ENCODE measurements at regions not wholly inside any gene's neighbourhood (a gene's known extent, or its start where the extent isn't known, plus 50 kb on each side); places are given as distances from the start of the nearest gene placed in this dataset.

- H3K9ac ChIP-seq (ENCODE audit: control insufficient read depth, extremely low read depth, insufficient read depth, low read length), result no peak overlapping the region
- no peak for FAIRE-seq
- H3K4me2 ChIP-seq (ENCODE audit: control insufficient read depth, extremely low read depth, insufficient read depth, low read depth, low read length), result no peak overlapping the region
- H3K9me1 ChIP-seq (ENCODE audit: control insufficient read depth, extremely low read depth, insufficient read depth, low read length), result no peaks in the 10 kb centered on the region
- H3K27ac ChIP-seq (ENCODE audit: control insufficient read depth, insufficient read depth, low read length), result no peak overlapping the region
- no peaks in the 10 kb centered on the region for H4K20me1 ChIP-seq (ENCODE audit: control insufficient read depth, extremely low read depth, insufficient read depth, low read length)
- dilution Hi-C loops (cut with MboI; ENCODE audit: extremely low pct_ligation_motif_present, low sequenced_read_pairs), result no loop called here
- no peak for TF ChIP-seq EZH2 (IDR thresholded peaks at IDR 0.05; ENCODE audit: low read length)
- TF ChIP-seq, protein P1, sequence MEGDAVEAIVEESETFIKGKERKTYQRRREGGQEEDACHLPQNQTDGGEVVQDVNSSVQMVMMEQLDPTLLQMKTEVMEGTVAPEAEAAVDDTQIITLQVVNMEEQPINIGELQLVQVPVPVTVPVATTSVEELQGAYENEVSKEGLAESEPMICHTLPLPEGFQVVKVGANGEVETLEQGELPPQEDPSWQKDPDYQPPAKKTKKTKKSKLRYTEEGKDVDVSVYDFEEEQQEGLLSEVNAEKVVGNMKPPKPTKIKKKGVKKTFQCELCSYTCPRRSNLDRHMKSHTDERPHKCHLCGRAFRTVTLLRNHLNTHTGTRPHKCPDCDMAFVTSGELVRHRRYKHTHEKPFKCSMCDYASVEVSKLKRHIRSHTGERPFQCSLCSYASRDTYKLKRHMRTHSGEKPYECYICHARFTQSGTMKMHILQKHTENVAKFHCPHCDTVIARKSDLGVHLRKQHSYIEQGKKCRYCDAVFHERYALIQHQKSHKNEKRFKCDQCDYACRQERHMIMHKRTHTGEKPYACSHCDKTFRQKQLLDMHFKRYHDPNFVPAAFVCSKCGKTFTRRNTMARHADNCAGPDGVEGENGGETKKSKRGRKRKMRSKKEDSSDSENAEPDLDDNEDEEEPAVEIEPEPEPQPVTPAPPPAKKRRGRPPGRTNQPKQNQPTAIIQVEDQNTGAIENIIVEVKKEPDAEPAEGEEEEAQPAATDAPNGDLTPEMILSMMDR (optimal IDR thresholded peaks at IDR 0.05 in 1 of 3, IDR thresholded peaks at IDR 0.05 in 1 of 3, conservative IDR thresholded peaks at IDR 0.05 in 1 of 3; ENCODE audit: extremely low read depth in 1 of 3, insufficient read depth in 2 of 3, low read length in 3 of 3), result no peak
- H3K4me3 ChIP-seq (ENCODE audit: control insufficient read depth in 2 of 3, extremely low read depth in 1 of 3, insufficient read depth in 2 of 3, low read depth in 1 of 3, low read length in 3 of 3), result no peak overlapping the region
- no peak overlapping the region for H2AFZ ChIP-seq (ENCODE audit: control insufficient read depth, low read length)
- H3K27me3 ChIP-seq (ENCODE audit: control insufficient read depth, extremely low read depth, insufficient read depth, low read length), result peaks cover 28% of the 10 kb centered on the region
- H3K79me2 ChIP-seq (ENCODE audit: control insufficient read depth, insufficient read depth, low read length), result no peaks in the 10 kb centered on the region
- no peaks in the 10 kb centered on the region for H3K9me3 ChIP-seq (ENCODE audit: control insufficient read depth, low read depth, low read length)
- DNase-seq (ENCODE audit: low read depth, low spot score), result no peak
- no peaks in the 10 kb centered on the region for H3K4me1 ChIP-seq (ENCODE audit: control insufficient read depth, extremely low read depth, insufficient read depth, low read length)
- H3K36me3 ChIP-seq (ENCODE audit: control insufficient read depth in 2 of 2, extremely low read depth in 1 of 2, insufficient read depth in 2 of 2, low read length in 2 of 2), result no peaks in the 10 kb centered on the region
Measured at GRCh38 chr17:79203016-79203415, 128.4 kb downstream of the ENGASE start.

DNA sequence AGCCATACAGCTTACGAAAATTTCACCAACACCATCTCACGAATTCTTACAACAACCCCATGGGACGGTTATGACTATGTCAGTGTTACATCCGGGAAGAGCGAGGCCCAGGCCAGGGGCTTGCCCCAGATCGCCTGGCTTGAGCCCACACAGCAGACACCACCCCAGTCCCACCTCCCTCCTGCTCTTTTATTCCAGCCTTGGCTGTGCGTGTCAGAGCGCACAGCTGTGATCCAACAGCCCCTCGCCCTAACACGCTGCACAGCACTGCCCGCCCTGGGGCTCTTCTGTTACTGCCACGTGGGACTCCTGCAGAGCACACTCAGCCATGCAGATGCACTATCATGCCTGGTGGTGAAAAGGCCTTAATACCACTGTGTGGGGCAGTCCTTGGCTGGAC lies 127.9 kb downstream of the ENGASE start:
- dilution Hi-C loops (cut with MboI; ENCODE audit: extremely low pct_ligation_motif_present, low sequenced_read_pairs), result no loop called here
- Histone ChIP-seq H3K4me1 (ENCODE audit: control insufficient read depth, extremely low read depth, insufficient read depth, low read length) (no peaks in the 10 kb centered on the region), H3K9me3 (ENCODE audit: control insufficient read depth, low read depth, low read length) (no peaks in the 10 kb centered on the region), H3K36me3 (ENCODE audit: control insufficient read depth in 2 of 2, extremely low read depth in 1 of 2, insufficient read depth in 2 of 2, low read length in 2 of 2) (no peaks in the 10 kb centered on the region), H3K9ac (ENCODE audit: control insufficient read depth, extremely low read depth, insufficient read depth, low read length) (no peak overlapping the region), H4K20me1 (ENCODE audit: control insufficient read depth, extremely low read depth, insufficient read depth, low read length) (no peaks in the 10 kb centered on the region), H3K9me1 (ENCODE audit: control insufficient read depth, extremely low read depth, insufficient read depth, low read length) (no peaks in the 10 kb centered on the region), H3K4me2 (ENCODE audit: control insufficient read depth, extremely low read depth, insufficient read depth, low read depth, low read length) (no peak overlapping the region), H3K27me3 (ENCODE audit: control insufficient read depth, extremely low read depth, insufficient read depth, low read length) (peaks cover 24% of the 10 kb centered on the region), H2AFZ (ENCODE audit: control insufficient read depth, low read length) (no peak overlapping the region), H3K79me2 (ENCODE audit: control insufficient read depth, insufficient read depth, low read length) (no peaks in the 10 kb centered on the region), H3K4me3 (ENCODE audit: control insufficient read depth in 2 of 3, extremely low read depth in 1 of 3, insufficient read depth in 2 of 3, low read depth in 1 of 3, low read length in 3 of 3) (no peak overlapping the region), H3K27ac (ENCODE audit: control insufficient read depth, insufficient read depth, low read length) (no peak overlapping the region)
- DNase-seq (ENCODE audit: low read depth, low spot score), result no peak
- TF ChIP-seq, protein P1 (optimal IDR thresholded peaks at IDR 0.05 in 1 of 3, IDR thresholded peaks at IDR 0.05 in 1 of 3, conservative IDR thresholded peaks at IDR 0.05 in 1 of 3; ENCODE audit: extremely low read depth in 1 of 3, insufficient read depth in 2 of 3, low read length in 3 of 3), result no peak
- TF ChIP-seq EZH2 (IDR thresholded peaks at IDR 0.05; ENCODE audit: low read length), result no peak
- FAIRE-seq, result no peak

Data from keratinocyte (primary cell).